IPS-NIHi7 (cell line): ENCODE measurements at regions not wholly inside any gene's neighbourhood (a gene's known extent, or its start where the extent isn't known, plus 50 kb on each side); places are given as distances from the start of the nearest gene placed in this dataset.

Experiments used
- DNase-seq: peaks from one replicate; pipeline ENCODE4 v3.0.0; 2012; ENCODE audit warnings: mixed read lengths; ENCODE audit errors: extremely low spot score

- DNase-seq: no peak
Measured at GRCh38 chr9:1267141-1267570, 217.0 kb downstream of the DMRT2 start.

- no peak for DNase-seq
Measured at GRCh38 chr9:1267581-1267980, 217.4 kb downstream of the DMRT2 start.

- DNase-seq: no peak
Measured at GRCh38 chr9:1269533-1270315, 219.6 kb downstream of the DMRT2 start.

GRCh38 chr9:1271367-1271766 lies 221.2 kb downstream of the DMRT2 start:
- DNase-seq: no peak

- no peak for DNase-seq
Measured at GRCh38 chr9:1271786-1272185, 221.6 kb downstream of the DMRT2 start.

- no peak for DNase-seq
Measured at GRCh38 chr9:1272488-1272887, 222.3 kb downstream of the DMRT2 start.

GRCh38 chr9:1273859-1274258 lies 223.7 kb downstream of the DMRT2 start:
- no peak for DNase-seq

GRCh38 chr9:1274334-1274733 lies 224.2 kb downstream of the DMRT2 start:
- no peak for DNase-seq

- peak; percentile 27 for DNase-seq
Measured at GRCh38 chr9:1276474-1276873, 226.3 kb downstream of the DMRT2 start.

- DNase-seq: no peak
Measured at GRCh38 chr9:1284727-1285126, 234.6 kb downstream of the DMRT2 start.

GRCh38 chr9:1285526-1285925 lies 235.4 kb downstream of the DMRT2 start:
- DNase-seq: no peak

- no peak for DNase-seq
Measured at GRCh38 chr9:1292384-1292783, 242.2 kb downstream of the DMRT2 start.

GRCh38 chr9:1294641-1295258 lies 244.6 kb downstream of the DMRT2 start:
- DNase-seq: no peak

GRCh38 chr9:1296331-1296730 lies 246.2 kb downstream of the DMRT2 start:
- DNase-seq: no peak

GRCh38 chr9:1298046-1298445 lies 247.9 kb downstream of the DMRT2 start:
- no peak for DNase-seq

- DNase-seq: no peak
Measured at GRCh38 chr9:1300941-1301340, 250.8 kb downstream of the DMRT2 start.

- DNase-seq: no peak
Measured at GRCh38 chr9:1303932-1304331, 253.8 kb downstream of the DMRT2 start.

- DNase-seq: no peak
Measured at GRCh38 chr9:1311462-1312042, 261.4 kb downstream of the DMRT2 start.

- DNase-seq: no peak
Measured at GRCh38 chr9:1319436-1319835, 269.3 kb downstream of the DMRT2 start.

- DNase-seq: no peak
Measured at GRCh38 chr9:1320051-1320557, 269.9 kb downstream of the DMRT2 start.

- DNase-seq: no peak
Measured at GRCh38 chr9:1320607-1321195, 270.5 kb downstream of the DMRT2 start.

GRCh38 chr9:1327467-1327866 lies 277.3 kb downstream of the DMRT2 start:
- DNase-seq: no peak
